SU-DHL-6 (cell line): ENCODE measurements at regions not wholly inside any gene's neighbourhood (a gene's known extent, or its start where the extent isn't known, plus 50 kb on each side); places are given as distances from the start of the nearest gene placed in this dataset.

ENCODE experiments used
- EZH2phosphoT487 ChIP-seq: fragments of 200-600 bp; sonication (generic), shearing (Covaris generic); conservative IDR thresholded peaks from 2 replicates; pipeline ENCODE4 v1.6.1; 2018; ENCODE audit warnings: mild to moderate bottlenecking, antibody characterized with exemption, low read length, moderate library complexity, mixed read lengths
- TF ChIP-seq, protein P1 (sequence below): fragments of 200-600 bp; sonication (generic); IDR thresholded peaks from one replicate; pipeline ENCODE4 v1.5.1; 2017; ENCODE audit warnings: antibody characterized with exemption, mild to moderate bottlenecking, low read length, moderate library complexity; ENCODE audit not compliant: insufficient read depth, poor library complexity, severe bottlenecking

DNA sequence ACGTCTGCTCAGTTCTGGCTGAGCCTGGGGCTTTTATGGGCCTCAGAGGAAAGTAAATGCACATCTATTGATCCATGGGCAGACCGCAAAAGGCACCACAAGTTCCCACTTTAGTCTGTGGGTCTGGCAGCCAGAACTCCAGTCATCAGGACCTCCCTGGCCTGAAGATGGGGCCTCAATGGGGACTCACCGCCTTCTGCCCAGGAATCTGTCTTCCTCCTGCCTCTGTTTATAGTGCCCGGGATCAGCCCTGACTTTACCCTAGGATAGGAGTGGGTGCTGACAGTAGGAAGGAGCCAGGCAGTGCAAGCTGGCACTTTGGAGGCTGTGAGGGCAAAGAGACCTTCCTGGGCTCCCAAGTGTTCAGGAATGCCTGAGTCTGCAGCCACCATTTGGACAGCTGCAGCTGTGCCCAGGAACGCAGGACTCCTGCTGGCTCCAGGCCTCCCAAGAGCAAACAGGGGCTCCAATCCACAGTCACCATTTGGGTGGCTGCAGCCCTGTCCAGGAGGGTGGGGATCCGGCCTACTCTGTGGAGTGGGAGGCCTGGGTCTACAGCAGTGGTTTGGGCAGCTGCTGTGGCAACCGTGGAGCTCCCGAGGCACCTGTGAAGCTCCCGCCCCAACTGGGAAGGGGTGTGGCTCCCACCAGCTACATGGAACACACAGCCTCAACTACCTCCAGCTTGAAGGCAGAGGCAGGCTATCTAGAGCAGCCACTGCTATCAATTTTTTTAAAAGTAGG is 1440.9 kb upstream of the ADGRL3 start:
- TF ChIP-seq EZH2phosphoT487 = no peak
- TF ChIP-seq, protein P1, sequence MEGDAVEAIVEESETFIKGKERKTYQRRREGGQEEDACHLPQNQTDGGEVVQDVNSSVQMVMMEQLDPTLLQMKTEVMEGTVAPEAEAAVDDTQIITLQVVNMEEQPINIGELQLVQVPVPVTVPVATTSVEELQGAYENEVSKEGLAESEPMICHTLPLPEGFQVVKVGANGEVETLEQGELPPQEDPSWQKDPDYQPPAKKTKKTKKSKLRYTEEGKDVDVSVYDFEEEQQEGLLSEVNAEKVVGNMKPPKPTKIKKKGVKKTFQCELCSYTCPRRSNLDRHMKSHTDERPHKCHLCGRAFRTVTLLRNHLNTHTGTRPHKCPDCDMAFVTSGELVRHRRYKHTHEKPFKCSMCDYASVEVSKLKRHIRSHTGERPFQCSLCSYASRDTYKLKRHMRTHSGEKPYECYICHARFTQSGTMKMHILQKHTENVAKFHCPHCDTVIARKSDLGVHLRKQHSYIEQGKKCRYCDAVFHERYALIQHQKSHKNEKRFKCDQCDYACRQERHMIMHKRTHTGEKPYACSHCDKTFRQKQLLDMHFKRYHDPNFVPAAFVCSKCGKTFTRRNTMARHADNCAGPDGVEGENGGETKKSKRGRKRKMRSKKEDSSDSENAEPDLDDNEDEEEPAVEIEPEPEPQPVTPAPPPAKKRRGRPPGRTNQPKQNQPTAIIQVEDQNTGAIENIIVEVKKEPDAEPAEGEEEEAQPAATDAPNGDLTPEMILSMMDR = no peak
